HG03066 (cell line): ENCODE measurements at regions not wholly inside any gene's neighbourhood (a gene's known extent, or its start where the extent isn't known, plus 50 kb on each side); places are given as distances from the start of the nearest gene placed in this dataset.

ENCODE experiments used
- ATAC-seq: cut with Tn5 transposase; IDR thresholded peaks from one replicate; pipeline ENCODE4 v1.9.1; 2021; ENCODE audit warnings: low read depth; ENCODE audit not compliant: unreplicated experiment

GRCh38 chr20:41818369-41818768 is 200.2 kb upstream of the CHD6 start:
- no peak for ATAC-seq

GRCh38 chr20:41811456-41811855 is 193.3 kb upstream of the CHD6 start:
- no peak for ATAC-seq

- ATAC-seq: no peak
Observed at GRCh38 chr20:41800040-41800439, 181.9 kb upstream of the CHD6 start.

- no peak for ATAC-seq
Observed at GRCh38 chr20:41798930-41799502, 180.8 kb upstream of the CHD6 start.

GRCh38 chr20:41786158-41786557 is 168.0 kb upstream of the CHD6 start:
- no peak for ATAC-seq

- ATAC-seq: no peak
Observed at GRCh38 chr20:41784209-41784958, 166.2 kb upstream of the CHD6 start.

GRCh38 chr20:41783423-41784208 is 165.4 kb upstream of the CHD6 start:
- ATAC-seq: no peak

GRCh38 chr20:41782730-41783406 is 164.7 kb upstream of the CHD6 start:
- ATAC-seq: no peak

GRCh38 chr20:41782255-41782654 is 164.1 kb upstream of the CHD6 start:
- ATAC-seq: no peak

GRCh38 chr20:41776421-41776820 is 158.2 kb upstream of the CHD6 start:
- ATAC-seq: no peak

GRCh38 chr20:41774291-41774690 is 156.1 kb upstream of the CHD6 start:
- no peak for ATAC-seq

- no peak for ATAC-seq
Observed at GRCh38 chr20:41770965-41771364, 152.8 kb upstream of the CHD6 start.

GRCh38 chr20:41770427-41770826 is 152.2 kb upstream of the CHD6 start:
- ATAC-seq: no peak

- no peak for ATAC-seq
Observed at GRCh38 chr20:41769592-41770018, 151.4 kb upstream of the CHD6 start.

GRCh38 chr20:41750137-41750536 is 132.0 kb upstream of the CHD6 start:
- no peak for ATAC-seq

GRCh38 chr20:41748756-41749582 is 130.8 kb upstream of the CHD6 start:
- ATAC-seq: no peak

- ATAC-seq: no peak
Observed at GRCh38 chr20:41748051-41748450, 129.9 kb upstream of the CHD6 start.

- ATAC-seq: no peak
Observed at GRCh38 chr20:41747226-41747625, 129.0 kb upstream of the CHD6 start.

- ATAC-seq: no peak
Observed at GRCh38 chr20:41746635-41747034, 128.5 kb upstream of the CHD6 start.

- no peak for ATAC-seq
Observed at GRCh38 chr20:41738604-41739206, 120.5 kb upstream of the CHD6 start.
